HG03025 (cell line): ENCODE measurements at regions not wholly inside any gene's neighbourhood (a gene's known extent, or its start where the extent isn't known, plus 50 kb on each side); places are given as distances from the start of the nearest gene placed in this dataset.
"Not testable (repeated sequence)": the region's sequence is repeated elsewhere in the genome, so short reads cannot be mapped to it uniquely, and the experiment has no call there.

Experiments
- ATAC-seq: cut with Tn5 transposase; IDR thresholded peaks from one replicate; pipeline ENCODE4 v1.9.1; 2021; ENCODE audit warnings: mild to moderate bottlenecking, moderate library complexity; ENCODE audit not compliant: unreplicated experiment, low FRiP score

DNA sequence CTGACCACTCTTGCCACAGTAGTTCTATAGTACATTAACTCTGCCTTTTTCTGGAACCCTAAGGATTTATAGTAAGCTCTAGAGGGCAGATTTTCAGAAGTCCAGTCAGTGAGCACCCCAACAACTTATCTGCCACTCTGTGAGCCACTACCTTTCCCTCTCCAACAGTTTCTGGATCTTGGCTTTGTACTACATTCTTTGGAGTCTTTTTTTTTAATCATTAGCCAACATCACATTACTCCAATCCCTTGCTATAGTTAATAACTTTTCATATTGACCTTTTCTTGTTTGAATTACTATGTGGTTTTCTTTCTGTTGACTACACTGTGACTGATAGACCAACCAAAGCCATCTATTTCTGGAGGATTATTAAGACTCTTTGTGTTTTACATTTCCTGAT is 1596.7 kb upstream of the PRMT6 start:
- no peak for ATAC-seq

DNA sequence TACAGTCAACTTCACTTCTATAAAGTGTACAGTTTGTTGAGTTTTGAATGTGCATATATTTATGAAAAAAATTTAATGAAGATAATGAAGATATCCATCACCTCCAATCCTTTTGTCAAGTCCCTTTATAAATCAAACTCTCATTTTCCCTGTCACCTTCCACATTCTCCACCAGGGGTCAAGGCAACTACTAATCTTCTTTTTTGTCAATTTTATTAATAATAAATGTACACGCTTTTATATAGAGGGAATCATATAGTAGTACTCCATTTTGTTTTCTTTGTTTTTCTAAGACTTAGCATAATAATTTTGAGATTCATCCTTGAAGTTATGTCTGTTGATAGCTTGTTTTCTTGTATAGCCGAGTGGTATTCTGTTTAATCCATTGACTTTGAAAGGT is 1594.2 kb upstream of the PRMT6 start:
- no peak for ATAC-seq

DNA sequence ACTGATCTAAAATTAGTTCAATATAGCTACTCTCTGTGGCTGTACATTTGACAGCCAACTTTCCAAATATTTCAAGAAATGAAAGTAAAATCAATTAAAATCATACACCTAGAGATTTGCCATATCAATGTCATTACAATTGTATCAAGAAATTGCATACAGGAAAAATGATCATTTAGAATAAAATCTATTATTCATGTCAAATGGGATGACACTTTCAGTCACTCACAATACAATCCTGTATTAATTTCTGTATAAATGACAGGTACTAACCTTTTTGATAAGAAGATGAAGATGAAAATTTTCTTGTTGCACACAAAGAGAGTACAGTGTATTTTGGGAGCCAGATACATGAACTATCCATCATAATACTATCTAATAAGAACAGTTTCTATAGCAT is 1588.9 kb upstream of the PRMT6 start:
- ATAC-seq = no peak

DNA sequence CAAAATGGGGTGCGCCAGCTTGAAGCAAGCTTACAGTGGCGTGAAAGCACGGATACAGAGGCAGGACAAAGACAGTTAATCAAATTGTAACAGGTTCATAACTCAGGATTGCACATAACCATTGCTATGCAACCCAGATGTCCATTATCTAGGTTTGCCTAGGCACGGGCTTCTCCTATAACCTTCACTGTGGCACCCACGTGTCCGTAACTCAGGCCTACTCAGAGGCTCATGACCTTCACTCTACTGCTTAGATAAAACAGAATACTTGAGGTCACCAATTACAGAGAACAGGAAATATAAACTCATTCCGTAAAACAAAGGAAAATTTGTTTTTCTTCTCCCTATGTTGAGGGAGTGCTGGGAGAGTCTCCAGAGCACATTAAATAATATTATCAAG is 1585.9 kb upstream of the PRMT6 start:
- ATAC-seq = not testable (repeated sequence)

DNA sequence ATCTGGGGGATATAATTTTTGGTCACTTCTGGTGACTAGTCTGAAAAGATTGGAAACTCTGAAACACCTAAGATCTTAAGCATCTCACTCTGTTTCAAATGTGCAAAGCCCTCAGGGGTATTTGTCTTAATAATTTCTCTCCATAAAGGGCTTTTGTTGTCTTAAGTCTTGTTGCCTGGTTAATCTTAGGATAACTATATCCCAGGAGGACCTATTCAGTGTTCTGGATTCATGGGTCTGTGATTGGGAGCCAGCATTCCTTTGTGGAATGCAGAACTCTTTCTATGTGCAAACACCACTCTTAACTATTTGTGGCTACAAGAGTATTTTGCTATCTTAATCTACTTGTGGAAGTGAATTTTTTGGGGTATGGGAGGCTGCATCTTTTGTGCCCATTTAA is 1573.0 kb upstream of the PRMT6 start:
- ATAC-seq = no peak

DNA sequence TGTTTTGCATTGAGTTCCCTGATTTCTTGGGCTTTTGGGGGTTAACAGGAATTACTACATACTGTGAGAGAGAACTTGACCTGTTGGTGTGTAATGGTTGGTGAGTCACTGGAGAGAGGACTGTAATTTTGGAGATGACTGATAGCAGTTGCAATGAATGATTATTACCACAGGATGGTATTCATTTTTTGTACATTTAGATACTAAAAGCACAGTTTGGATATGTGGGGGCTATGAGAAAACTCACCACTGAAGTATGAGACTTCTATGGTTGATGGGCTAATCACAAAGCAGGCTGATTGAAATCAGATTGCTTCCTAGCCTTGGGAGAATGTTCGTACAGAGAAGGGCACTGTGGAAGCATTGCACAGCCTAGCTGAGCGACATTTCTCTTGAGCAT is 1571.3 kb upstream of the PRMT6 start:
- no peak for ATAC-seq

DNA sequence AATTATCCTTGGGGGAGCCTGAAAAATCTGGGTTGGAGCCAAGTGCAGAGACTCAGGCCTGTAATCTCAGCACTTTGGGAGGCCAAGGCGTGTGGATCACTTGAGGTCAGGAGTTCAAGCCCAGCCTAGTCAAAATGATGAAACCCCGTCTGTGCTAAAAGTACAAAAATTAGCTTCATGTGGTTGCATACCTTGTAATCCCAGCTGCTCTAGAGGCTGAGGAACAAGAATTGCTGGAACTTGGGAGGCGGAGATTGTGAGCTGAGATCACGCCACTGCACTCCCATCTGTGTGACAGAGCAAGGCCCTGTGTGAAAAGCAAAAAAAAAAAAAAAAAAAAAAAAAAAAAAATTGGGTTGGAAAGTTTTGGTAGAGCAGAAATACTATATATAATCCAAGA is 1563.6 kb upstream of the PRMT6 start:
- no peak for ATAC-seq

DNA sequence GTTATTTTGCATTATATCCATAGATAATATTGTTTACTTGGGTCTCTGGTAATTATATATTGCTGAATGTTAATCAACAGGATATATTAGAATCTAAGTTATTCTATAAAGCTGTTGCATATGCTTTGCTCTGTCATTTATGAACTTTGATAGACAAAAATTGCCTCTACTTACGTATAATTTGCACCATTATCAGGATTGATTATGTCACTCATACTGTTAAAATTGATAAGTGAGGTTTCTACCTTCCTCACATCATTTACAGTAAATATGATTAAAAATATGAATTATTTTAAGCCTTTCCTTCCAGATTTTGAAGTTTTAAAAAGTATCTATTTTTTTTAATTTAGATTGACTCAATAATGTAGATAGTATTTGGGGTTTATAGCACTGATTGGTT is 1540.4 kb upstream of the PRMT6 start:
- ATAC-seq = no peak

DNA sequence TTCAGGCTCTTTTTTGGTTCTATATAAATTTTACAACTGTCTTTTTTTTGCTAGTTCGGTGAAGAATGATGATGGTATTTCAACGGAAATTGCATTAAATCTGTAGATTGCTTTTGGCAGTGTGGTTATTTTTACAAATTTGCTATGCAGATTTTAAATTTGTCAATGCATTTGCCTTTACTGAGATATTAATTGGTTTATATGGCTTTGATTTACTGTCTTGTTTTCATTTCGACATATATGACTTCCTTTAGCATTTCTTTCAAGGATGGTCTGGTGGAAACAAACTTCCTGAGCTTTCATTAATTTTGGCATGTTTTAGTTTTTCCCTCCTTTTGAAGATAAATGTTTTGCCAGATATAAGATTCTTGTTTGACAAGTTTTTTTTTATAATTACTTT is 1522.5 kb upstream of the PRMT6 start:
- no peak for ATAC-seq

DNA sequence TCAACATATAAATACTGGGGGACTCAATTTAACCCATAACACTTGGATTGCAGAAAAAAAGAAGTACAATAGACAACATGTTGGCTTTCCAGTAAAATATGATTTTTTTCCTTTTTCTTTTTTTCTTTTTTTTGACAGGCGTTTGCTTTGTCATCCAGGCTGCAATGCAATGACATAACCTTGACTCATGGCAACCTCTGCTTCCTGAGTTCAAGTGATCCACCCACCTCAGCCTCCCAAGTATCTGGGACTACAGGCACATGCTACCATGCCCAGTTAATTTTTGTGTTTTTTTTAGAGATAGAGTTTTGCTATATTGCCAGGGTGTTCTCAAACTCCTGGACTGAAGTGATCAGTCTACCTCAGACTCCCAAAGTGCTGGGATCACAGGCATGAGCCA is 1512.0 kb upstream of the PRMT6 start:
- ATAC-seq = no peak

DNA sequence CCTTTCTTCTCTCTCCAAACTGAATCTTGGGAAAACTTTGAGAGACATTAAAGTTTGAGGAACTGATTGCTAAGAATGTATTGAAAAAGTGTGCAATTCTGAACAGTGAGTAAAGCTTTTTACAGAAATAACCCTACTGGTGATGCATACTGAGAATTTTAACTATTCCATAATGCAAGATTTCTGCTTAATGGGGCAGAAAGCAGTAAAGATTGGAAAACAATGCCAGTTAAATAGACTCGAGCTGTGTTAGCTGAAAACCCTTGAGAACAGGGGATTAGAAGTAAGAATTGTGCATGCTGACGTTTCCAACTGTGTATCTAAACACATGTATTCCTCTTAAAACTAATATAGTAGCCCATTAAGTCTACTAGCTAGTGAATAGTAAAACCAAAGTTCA is 1500.2 kb upstream of the PRMT6 start:
- ATAC-seq = no peak

DNA sequence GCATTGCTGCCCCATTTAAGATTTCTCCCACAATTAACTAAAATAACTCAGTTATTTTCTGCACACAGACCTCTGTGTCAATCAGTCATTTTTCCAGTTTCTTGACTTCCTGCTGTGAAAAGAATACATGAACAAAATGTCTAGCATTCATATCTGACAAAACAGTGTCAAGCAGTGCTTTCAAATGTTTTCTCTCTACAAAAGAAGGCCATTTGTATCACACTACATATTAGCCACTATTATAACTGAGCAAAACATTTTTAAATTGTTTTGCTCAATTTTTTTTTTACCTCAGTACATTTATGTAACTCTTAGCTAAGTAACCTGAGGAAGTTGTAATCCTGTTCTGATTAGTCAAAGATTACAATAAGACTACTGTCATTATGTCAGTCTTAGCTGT is 1498.5 kb upstream of the PRMT6 start:
- ATAC-seq = no peak

DNA sequence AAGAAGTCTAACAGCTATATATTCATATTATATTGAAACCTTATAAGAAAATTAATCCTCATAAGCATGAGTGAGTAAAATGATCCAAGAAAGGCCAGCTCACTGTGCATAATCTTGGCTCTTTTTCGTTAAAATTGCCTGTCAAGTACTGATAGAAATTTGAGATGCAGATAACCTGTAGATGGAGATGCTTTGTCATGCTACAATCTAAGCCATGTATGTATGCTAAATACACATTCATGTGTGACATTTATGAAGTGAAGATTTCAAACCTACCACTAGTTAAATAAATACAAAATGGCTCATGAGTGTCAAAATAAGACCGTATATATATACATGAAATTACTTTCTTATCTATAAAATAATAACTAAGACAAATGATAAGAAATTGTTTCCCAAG is 1491.5 kb upstream of the PRMT6 start:
- no peak for ATAC-seq

DNA sequence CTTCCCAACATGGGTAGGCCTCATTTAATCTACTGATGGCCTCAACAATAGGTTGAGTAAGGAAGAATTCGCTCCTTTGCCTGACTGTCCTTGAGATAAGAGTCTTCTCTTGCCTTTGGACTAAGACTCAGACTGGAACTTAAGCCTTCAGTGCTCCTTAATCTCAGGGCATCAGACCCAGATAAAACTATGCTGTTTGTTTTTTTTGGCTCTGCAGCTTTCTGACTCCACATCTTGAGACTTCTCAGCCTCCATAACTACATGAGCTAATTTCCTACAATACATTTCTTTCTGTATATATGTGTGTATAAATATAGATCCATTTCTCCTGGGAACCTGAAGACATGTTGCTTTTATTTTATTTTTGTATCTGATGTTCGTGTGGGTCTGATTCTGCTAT is 1470.7 kb upstream of the PRMT6 start:
- no peak for ATAC-seq

DNA sequence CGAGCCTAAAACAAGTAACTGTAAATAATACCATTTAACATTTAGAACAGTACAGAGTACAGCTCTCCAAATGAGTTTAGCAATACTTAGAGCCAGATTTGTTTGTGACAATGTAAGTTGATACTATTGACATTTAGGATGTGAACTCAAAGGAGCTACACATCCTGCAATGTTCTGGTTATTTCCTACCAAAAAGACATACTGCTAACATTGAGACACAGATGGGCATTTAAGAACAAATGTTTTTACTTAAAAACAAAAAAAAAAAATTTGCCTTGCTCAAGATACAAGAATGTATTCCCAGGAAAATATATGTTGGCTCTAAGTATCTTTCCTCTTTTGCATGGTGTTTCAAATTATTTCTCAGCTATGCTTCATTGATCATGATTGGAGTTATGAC is 1464.8 kb upstream of the PRMT6 start:
- no peak for ATAC-seq

DNA sequence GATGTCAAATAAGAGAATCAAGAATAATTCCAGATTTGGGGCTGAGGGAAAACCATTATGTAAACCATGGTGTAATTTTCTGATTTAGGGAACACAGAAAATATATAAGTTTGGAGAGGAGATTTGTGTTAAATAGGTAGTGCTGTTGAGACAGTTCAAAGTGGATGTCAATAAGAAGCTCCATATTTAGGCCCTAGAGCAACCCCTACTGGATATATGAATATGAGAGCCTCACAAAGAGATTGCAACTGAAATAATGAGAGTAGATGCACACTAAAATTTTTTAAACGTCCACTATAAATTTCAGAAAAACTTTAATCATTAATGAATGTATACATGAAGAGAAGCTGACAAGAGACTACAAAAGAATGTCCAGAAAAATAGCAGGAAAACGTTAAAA is 1447.8 kb upstream of the PRMT6 start:
- no peak for ATAC-seq

DNA sequence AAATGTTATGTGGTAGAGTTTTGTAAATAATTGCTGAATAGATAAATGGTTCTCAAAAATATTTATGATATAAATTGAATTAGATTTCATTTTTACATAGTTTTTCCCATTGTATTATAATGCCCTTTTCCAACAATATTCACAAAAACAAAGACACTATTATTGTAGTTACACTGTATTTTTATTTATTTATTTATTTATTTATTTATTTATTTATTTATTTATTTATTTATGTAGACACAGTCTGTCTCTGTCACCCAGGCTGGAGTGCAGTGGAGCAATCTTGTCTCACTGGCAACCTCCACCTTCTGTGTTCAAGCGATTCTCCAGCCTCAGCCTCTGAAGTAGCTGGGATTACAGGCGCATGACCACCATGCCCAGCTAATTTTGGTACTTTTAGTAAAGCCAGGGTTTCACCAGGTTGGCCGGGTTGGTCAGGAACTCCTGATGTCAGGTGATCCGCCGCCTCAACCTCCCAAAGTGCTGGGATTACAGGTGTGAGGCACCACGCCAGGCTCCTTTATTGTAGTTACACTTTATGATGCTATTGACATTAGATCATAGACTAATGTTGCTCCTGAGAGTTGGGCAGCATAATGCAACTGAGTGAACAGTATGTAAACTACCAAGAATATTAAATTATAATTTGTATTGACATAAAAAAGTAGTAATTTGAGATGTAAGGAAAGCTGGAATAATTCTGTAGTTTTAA is 1430.0 kb upstream of the PRMT6 start:
- no peak for ATAC-seq

DNA sequence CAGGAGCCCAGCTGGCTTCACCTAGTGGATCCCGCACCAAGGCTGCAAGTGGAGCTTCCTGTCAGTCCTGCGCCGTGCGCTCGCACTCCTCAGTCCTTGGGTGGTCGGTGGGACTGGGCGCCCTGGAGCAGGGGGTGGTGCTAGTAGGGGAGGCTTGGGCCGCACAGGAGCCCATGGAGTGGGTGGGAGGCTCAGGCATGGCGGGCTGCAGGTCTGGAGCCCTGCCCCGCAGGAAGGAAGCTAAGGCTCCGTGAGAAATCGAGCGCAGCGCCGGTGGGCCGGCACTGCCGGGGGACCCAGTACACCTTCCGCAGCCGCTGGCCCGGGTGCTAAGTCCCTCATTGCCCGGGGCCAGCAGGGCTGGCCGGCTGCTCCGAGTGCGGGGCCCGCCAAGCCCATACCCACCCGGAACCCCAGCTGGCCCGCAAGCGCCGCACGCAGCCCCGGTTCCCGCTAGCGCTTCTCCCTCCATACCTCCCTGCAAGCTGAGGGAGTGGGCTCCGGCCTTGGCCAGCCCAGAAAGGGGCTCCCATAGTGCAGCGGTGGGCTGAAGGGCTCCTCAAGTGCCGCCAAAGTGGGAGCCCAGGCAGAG is 1425.2 kb upstream of the PRMT6 start:
- ATAC-seq = not testable (repeated sequence)

DNA sequence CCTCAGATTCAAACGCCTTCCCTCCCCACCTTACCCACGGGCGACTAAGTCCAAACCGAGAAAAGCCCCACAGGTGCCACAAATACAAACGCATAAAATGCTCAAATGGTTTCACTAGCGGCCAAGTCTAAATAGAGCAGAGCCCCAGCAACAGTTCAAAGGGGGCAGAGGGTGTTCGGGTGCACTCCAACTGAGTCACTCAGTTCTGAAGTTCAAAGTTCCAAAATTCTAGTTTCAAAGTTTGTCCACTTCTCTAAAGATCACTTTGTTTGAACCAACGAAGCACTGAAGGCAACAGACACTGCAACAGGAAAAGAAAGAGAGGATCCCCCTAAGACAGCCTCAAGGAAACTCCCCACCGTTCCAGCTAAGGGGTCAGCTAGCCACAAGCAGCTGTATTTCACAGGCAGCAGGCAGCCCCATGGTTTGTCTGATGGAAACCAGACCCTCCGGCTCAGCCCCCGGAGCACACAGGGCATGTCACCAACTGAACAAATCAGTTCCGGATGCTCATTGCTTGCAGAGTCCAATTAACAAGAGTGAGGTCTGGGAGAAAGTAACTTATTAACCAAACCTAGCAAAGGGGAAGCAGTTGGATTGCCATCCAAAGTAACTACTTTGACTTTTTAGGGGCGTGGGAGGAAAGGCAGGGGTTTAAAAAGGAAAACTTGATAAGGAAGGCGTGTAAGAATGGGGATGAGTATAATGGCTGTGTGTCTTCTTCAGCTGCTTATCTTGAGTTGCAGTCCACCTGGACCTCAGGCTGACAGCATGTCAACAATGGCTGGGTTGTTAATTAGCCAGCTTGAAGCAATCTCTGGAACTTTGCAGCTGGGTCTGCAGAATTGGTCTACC is 1423.9 kb upstream of the PRMT6 start:
- no peak for ATAC-seq

DNA sequence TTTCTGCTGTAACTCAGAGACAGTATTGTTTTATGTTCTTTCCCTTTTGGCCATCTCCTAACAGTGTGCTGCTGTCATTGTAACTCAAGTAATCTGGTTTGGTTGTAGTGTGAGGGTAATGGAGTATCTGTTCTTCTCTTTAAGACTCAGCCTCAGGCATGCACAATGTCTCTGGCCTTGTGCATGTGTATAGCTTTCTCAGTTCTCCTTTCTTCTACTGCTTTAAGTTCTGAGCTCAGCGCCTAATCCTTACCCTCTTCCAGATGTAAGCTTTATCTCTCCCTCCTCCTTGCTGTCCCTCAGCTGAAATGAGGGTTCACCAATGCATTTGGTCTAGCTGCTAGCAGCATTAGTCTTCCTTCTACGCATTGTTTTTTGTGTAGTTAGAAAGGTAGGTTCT is 1420.4 kb upstream of the PRMT6 start:
- ATAC-seq = peak; percentile 85

DNA sequence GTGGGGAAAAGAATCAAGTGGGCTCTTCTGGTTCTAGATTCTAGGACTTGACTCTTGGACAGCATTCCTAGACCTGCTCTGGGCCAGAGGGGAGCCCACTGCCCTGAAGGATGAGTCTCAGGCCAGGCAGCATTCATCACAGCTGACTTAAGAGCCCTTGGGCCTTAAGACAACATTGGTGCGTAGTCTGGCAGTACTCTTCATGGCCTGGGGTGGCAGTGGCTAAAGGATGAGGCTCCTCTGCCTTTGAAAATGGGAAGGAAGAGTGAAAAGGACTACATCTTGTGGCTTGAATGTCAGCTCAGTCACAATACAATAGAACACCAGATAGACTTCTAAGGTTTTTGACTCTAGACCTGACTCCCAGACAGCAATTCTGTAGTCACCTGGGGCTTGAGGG is 1415.1 kb upstream of the PRMT6 start:
- ATAC-seq = no peak

DNA sequence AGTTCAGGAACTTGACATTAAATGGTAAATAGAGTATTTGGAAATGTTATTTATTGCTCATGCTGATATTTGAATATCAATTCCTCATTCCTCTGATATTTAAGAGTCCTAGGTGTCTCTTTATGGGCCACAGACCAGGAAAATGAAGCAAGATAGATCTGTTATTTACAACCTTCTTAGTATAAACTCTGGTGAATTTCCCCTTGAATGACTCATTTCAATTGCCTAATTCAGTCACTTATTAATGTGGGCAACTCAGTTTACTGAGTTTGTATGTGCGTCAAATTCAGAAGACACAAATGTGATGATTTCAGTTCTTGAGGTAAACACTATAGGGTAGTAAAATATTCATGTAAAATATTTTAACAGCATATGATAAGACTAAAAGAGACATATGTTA is 1404.4 kb upstream of the PRMT6 start:
- ATAC-seq = no peak
